ENCODE measurements at regions not wholly inside any gene's neighbourhood (a gene's known extent, or its start where the extent isn't known, plus 50 kb on each side); places are given as distances from the start of the nearest gene placed in this dataset.

DNA sequence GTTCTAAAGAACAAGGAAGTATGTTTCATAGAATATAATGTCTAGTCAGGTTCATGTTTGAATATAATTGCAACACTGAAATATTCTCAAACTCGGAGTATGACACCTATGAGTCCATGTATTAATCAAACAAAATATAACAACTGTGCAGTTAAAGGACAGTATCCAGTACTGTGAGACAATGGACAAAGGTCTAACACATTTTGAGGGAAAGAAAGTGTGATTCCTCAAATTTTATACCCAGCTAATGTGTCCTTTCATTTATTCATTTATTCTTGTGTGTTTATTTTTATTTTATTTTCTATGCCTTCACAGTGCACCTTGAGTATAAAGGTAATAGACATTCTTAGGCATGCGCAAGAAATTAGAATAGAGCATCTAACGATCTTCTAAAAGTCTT, 401.0 kb upstream of the ZFHX3 start:
- no peak for DNase-seq (ENCODE audit: low spot score)

DNA sequence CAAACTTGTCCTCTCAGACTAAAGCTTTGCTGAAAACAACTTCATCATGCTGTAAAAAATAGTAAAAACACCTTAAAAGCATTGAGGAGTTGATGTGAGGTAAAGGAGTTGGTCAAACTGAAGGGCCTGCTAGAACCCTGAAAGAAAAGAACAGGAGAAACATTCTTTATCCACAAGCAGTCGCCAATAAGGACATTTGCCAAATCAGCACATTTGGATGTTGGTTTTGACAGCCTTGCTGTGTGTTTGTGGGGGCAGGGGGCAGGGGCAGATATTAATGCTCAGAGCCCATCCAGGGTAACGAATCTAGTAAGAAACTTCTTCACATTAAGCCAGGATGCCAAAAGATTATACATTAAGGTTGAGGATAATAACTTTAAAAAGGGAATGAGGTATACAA, 399.9 kb upstream of the ZFHX3 start:
- no peak for DNase-seq (ENCODE audit: low spot score)

DNA sequence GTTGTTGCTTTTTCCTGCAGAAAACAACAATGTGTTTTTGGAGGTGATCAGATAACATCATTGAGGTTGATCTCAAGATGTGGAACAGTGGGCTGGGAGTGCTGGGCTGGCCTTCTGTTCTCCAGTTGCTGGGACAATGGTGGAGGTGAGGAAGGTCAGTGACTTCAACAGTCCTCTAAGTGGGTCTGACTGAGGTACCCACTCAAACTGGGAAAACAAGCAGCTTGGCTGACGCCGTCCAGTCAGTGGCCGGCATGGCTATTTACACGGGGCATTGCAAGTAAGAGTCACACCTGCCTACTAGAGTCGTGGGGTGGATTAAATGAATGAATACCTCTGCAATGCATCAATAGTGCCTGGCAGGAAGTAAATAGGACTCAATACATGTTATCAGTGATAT, 386.7 kb upstream of the ZFHX3 start:
- DNase-seq (ENCODE audit: low spot score): no peak

DNA sequence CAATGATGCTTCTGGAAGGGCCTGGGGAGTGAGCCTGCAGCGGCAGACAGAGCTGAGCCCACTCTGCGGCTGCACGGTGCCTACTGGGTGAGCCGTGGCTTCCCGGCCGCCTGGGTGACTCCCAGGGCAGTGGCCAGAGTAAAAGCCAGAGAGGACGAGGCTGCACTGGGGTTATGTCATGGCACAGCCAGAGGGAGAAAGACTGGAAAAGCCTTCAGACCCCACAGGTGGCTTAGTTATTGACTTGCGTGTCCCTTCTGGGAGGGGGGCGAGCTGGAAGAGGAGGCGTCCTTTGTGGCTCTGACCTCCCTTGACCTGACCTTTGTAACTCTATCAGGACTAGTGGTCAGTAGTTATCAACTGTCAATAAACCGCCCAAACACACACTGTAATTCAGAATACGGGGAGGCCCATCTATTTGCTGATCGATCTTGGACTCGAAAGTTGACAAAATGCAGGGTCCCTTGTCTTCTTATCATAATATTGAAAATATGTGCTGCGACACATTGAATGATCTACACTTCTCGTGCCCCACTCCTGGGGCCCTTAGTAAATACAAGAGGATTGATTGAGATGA, 385.9 kb upstream of the ZFHX3 start:
- DNase-seq (ENCODE audit: low spot score): no peak

DNA sequence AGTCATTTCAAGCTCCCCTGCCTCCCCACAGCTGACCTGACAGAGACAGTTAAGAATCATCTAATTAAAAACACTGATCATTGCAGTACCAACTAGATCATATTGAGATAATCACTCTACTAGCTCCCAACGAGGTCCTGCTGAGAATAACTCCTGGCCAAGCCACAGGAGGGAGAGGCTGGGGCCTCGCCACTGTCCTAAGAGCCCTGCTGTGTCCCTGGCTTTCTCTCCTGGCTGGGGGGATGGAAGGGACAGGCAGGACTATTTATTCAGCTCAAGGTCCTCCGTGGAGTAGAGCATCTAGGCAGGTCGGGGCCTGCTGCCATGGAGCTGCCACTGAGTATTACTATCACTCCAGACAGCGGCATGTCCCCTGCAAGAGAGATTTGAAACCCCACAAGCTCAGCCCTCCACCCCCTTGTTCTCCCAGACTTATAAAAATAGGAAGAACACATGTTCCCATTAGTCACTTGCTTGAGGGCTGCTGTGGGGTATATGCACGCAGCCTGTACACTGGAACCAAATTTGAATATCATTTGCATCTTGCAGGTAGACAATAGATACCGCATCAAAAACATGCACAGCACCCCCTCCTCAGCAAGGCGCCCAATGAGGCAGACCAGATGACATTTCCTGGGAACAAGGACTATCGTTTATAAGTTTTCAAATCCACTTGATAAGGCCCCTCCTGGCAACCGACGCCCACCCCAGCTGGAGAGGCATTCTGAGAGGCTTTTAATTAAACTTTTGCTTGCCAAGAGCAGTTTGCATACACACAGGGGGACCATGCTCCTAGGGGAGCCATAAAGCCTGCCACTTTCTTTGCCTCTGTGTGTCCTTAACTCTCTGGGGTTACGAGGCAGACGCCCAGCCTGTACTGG, 385.2 kb upstream of the ZFHX3 start:
- no peak for DNase-seq (ENCODE audit: low spot score)

DNA sequence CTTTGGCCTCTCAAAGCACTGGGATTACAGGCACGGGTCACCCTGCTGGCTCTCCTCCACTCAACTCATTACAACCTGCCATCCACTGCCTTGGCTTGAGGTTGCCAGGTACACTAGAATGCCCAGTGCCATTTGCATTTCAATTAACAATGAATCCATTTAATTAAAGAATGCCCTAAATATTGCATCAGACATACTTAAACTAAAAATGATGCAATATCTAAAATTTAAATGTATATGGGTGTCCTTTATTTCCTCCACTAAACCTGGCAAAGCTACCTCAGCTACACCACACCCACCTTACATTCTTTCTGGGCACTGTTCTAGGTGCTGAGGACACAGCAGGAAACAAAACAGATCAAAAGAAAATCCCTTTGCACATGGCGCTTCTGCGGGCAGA, 382.2 kb upstream of the ZFHX3 start:
- no peak for DNase-seq (ENCODE audit: low spot score)

DNA sequence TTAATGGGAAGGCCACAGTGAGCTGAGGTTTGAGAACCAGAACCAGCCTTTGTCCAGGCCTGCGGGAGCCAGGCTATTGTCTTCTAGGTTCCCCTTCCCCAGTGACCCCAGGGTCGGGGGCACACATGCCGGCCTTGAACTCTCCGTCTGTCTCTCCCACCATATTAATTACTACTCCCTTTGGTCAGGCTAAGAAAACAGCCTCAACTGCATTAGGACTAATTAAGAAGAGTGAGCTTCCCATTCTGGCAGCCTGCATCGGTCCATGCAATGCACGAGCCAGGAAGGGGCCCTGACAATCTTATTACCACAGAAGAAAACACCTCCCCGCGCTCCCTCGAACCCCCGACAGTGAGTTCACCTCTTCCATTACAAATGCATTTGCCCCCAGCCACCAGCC, 380.2 kb upstream of the ZFHX3 start:
- no peak for DNase-seq (ENCODE audit: low spot score)

DNA sequence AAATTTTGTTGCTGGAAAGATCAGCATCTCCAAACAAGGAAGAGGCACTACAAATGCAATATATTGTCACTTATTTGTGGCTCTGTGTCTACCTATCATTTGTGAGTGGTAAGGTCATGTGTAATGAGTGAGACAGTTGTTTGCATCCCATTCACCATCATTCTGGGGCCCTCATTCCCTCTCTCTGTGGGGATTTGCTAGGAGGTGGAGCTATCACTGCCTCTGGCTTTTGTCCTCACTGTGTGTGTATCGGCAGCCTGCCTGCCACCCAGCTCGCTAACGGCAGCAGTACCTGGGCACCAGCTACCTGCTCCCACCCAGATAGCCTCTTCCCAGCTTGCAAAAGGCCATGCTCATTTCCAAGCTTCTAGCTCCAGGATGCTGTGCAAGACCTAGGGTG, 379.2 kb upstream of the ZFHX3 start:
- DNase-seq (ENCODE audit: low spot score): no peak

DNA sequence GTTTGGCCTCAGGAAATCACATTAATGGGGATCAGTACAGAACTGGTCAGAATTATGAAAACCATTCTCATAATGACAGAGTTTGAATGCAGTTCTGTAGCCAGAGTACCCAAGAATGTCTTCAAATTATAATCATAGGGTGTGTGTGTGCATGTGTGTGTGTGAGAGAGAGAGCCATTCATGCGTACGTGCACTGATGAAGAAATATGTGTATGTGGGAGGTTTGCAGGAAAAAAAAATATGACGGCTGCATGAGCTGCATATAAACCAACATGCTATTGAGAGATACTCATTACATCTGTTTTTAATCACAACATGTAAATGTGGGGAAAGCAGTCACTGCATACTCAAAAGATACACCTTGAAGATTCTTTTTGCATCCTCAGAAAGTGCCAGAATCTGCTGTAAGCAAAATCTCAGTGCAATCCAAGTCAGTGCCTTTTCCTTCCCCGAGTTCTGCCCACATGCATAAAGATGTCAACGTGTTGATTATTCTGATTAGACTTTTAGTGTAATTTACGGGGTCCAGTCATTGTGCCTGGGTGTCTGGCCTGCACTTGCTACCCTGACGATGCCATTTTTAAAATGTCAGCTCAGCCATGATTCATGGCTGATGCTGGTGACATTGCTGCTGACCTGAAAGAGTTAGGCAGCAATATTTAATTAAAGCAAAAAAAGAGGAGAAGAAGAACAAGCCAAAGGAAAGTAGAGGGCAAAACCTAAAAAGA, 378.7 kb upstream of the ZFHX3 start:
- no peak for DNase-seq (ENCODE audit: low spot score)

DNA sequence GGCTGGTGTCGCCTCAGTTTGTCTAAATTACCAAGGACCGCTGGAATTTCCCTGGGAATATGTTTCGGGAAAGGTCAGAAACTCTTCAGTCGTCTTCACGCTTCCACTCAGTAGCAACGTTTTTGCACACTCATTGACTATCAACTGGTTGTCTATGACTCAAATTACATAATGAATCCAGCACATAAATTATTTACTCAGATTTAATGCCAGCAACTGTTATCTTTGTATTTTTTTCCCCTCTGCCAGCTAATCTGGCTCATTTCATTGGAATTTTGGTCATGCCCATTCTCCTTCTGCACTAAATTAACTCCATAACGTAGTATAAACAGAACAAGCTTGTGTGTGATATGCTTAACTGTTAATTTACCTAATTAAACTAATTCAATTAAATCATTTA, 372.7 kb upstream of the ZFHX3 start:
- no peak for DNase-seq (ENCODE audit: low spot score)

DNA sequence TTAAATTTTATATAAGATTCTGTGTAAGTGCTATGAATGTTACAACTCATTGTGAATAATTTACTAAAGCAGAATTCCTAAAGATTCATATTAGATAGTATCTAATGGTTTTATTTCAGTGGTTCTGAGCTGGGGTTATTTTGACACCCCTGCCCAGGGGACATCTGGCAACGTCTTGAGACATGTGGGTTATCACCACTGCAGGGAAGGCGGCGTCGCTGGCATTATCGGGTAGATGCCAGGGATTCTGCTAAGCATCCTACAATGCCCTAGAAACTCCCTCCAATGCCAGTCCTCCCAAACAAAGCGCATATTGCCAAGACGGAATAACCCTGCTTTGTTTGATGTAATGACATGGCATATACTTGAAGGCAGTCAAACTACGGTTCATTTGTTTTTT, 372.3 kb upstream of the ZFHX3 start:
- no peak for DNase-seq (ENCODE audit: low spot score)

DNA sequence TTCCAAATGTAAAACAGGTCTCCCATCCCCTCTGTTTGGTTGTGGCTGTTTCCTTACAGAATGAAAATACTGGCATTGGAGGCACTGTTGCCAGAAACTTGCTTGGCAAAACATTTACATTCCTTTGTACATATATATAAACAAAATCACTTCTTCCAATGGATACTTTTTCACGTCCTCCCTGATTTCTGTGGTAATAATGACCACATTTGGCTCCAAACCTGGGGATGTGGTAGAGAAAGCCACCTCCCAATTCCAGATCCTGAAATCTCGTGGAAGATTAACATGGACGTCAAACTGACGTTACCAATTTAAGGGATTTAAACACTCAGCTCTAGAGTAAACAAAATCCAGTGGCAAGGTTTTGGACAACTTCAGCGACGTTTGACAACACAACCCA, 370.8 kb upstream of the ZFHX3 start:
- DNase-seq (ENCODE audit: low spot score): no peak

DNA sequence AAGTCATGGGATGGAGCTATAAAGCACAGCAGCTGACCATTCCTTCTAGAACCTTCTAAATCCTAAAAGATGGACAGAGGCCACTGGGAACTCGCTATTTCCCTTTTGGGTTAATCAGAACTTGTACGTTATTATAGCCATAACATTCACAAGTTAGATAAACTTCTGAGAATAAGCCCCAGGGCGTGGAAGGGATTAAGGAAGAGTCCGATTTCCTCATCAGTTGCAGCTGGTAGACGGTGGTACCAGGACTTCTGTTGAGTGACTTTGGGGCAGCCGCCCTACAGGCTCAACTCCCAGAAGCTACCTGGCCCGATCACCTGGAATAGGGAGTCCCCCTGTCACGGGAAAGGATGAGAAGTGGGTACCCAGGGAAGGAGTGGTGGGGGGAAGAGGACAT, 370.1 kb upstream of the ZFHX3 start:
- no peak for DNase-seq (ENCODE audit: low spot score)

DNA sequence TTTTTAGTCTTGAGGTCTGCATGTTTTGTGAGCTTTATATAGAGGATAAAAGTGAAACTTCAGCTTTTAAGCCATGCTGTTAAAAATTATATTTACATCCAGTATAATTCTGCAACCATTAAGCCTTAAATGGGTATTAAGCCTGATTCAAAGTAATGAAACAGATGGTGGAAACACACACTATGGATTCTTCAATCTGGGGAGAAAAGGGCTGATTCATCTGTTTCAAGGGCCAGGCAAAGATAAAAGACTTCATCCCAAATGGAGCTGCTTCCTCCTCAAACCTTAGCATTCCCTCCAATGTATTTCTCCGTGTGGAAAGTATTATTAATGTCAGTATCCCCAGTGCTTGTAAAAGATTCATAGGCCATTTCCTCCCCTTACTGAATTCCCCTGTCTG, 367.4 kb upstream of the ZFHX3 start:
- no peak for DNase-seq (ENCODE audit: low spot score)

DNA sequence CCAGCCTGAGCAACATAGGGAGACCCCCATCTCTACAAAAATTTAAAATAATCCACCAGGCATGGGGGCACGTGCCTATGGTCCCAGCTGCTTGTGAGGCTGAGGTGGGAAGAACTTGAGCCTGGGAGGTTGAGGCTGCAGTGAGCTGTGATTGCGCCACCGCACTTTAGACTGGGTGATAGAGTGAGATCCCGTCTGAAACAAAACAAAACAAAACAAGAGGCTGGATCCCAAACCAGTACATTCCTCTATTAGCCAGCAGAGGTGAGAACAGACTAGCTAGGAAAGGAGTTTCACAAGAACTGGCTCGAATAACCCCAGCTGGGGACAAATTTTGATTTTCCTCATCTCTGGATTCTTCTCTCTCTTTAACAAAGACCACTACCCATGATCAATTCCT, 366.7 kb upstream of the ZFHX3 start:
- DNase-seq (ENCODE audit: low spot score): no peak

DNA sequence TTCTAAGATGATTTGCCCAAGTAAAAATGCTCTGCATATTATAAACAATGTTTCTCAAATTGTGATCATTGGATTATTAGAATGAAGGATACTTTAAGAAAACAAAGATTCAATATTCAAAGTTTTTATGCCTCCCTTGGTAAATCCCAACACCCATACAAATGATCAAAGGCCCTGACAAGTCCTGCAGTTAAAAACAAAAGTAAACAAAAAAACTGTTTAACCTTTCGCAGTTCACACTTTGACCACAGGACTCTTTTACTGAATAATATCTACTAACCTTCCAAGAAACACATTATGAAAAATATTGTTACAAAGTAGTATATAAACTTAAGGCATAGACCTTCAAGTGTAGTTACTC, 365.9 kb upstream of the ZFHX3 start:
- no peak for DNase-seq (ENCODE audit: low spot score)

DNA sequence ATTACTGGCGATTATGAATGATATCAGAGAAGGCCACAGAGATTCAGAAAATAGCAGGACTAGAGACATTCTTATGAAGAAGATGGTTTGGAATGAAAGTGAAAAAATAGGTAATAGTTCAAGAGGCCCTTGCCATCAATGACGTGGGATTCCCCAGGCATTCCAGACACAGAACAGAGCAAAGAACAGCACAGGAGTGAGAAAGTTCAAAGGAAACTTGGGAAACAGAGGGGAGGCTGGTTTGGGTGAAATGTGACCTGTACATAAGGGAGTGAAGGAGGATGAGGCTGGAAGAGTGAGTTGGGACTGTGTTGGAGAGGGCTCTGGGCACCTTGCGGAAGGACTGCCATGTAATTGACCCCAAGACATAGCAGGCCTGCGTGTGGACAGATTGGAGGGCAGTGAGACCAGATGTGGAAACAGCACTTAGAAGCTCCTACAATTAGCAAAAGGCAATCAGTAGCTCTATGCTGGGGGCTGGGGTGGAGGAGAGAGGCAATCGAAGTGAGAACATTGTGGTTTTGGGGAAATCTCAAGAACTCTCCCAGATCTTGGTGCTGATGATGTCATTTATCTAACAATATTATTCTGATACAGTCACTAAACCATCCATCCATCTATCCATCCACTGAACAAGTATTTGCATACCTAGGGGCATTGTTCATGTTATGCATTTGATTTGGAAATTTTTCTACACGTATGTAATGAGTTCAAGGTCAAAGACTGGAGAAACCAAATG, 365.3 kb upstream of the ZFHX3 start:
- DNase-seq (ENCODE audit: low spot score): no peak

DNA sequence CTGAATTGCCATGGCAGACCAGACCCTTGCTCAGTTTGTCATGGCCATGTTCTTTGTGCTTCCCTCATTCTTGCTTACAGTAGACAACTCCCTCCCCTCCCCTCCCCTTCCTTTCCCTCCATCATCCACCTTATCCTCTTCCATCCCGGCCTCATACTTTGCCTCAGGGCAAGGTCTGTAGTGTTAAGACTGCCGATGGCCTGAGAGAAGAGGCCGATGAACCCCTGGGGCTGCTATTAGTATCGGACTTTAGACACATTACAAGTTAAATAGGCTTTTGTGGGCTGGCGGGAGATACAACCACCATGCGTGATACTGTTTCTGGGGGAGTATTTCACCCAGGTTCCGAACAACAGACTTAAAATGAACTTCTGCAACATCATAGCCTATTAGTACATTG, 364.5 kb upstream of the ZFHX3 start:
- no peak for DNase-seq (ENCODE audit: low spot score)

DNA sequence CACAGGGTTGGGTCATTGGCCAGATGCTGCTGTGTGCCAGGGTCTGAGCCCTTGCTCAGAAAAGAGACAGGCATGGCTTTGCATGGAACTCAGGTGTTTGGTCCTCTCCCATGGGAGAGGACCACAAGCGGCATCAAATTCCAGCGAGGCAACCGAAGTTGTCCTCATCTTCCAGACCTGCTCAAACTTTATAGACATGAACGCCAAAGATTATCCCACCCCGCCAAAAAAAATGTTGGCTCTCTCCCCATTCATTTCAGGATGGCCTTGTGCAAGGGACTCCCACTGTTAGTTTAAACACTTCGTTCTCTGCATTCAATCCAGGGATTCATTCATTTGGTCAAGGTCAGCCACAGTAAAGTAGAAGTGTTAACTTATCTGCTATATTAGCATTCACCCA, 360.8 kb upstream of the ZFHX3 start:
- no peak for DNase-seq (ENCODE audit: low spot score)

DNA sequence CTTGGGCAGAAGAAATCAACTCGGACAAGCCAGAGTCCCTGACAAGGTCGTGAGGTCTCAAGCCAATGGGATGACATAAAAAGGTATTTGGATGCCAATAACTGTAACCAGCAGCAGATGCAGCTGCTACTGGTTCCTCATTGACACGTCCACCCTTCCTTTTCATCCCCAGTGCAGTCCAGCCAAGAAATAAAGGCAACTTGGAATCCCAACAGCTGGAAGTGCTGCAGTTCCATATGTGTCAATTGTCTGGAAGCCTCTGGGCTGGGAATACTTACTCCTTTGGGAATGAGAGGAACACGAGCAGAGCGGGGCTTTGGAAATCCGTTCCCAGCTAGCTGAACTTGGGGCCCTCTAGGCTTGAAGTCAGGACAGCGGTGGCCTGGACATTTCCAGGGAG, 360.4 kb upstream of the ZFHX3 start:
- no peak for DNase-seq (ENCODE audit: low spot score)

DNA sequence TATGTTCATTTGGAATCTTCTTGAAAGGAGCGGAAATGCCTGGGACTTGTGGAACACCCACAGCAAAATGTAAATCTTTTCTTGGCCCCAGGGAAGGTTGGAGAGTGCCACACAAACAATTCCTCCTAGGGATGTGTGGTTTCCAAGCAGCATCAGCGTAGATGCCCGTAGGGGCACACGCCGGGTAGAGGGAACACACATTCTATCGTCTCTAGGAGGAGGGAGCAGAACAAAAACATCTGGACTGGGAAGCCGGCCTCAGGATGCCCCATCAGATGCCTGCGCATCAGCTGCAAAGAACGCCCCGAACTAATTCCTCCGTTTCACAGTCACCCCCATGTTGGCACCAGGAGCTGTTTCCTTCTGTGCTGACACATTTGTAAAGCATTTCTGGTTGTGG, 357.9 kb upstream of the ZFHX3 start:
- DNase-seq (ENCODE audit: low spot score): no peak

DNA sequence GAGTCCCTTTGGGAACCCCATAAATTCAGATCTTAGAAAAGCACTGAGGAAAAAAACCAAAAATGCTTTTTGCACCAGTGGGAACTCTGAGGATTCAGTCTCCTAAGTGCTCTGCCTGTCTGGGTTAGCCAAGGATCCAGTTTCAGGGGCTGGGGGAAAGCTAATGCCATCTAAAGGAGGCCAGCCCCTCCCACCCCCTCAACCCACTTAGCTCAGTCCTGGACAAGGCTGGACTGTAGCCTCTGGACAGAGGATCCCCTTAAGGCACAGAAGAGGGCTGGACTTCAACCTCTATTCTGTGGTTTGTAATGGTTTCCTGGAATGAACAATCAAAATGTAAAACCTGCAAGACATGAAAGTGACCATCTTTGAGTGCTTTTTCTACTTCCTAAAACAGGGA, 356.1 kb upstream of the ZFHX3 start:
- DNase-seq (ENCODE audit: low spot score): no peak

DNA sequence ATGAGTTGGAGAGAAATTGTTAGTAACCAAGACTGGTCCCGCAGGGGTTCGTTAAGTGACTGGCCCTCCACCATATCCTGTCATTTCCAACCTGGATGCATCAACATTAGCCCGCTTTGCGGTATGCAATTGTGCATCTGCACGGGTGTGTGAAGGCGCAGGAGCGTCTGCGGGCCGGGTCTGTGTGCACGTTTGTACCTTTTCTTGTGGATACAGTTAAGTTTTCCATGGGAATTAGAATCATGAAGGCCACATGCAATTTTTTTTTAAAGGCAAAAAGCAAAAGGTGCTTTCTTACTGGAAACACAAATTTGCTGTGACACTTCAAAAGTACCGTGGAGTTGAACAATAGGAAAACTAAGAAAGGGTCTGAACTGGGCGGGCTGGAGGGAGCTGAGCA, 355.4 kb upstream of the ZFHX3 start:
- DNase-seq (ENCODE audit: low spot score): no peak
